Mononuclear cell (primary cell): ENCODE measurements at regions not wholly inside any gene's neighbourhood (a gene's known extent, or its start where the extent isn't known, plus 50 kb on each side); places are given as distances from the start of the nearest gene placed in this dataset.
"Not testable (repeated sequence)": the region's sequence is repeated elsewhere in the genome, so short reads cannot be mapped to it uniquely, and the experiment has no call there.

Experiments
- H3K27me3 ChIP-seq: 2 replicates; pipeline ENCODE4 v1.6.0; 2011; ENCODE audit warnings: low read length, control low read depth; ENCODE audit not compliant: insufficient read depth
- H3K4me1 ChIP-seq: 2 replicates; pipeline ENCODE4 v1.5.1; 2011; ENCODE audit warnings: mild to moderate bottlenecking, low read length, control low read depth; ENCODE audit not compliant: insufficient read depth
- H3K4me3 ChIP-seq: 2 replicates; pipeline ENCODE4 v1.5.1; 2011; ENCODE audit warnings: mild to moderate bottlenecking, low read length, moderate library complexity
- H3K9me3 ChIP-seq: 2 replicates; pipeline ENCODE4 v1.5.1; 2011; ENCODE audit warnings: low read depth, mild to moderate bottlenecking, control low read depth, low read length

DNA sequence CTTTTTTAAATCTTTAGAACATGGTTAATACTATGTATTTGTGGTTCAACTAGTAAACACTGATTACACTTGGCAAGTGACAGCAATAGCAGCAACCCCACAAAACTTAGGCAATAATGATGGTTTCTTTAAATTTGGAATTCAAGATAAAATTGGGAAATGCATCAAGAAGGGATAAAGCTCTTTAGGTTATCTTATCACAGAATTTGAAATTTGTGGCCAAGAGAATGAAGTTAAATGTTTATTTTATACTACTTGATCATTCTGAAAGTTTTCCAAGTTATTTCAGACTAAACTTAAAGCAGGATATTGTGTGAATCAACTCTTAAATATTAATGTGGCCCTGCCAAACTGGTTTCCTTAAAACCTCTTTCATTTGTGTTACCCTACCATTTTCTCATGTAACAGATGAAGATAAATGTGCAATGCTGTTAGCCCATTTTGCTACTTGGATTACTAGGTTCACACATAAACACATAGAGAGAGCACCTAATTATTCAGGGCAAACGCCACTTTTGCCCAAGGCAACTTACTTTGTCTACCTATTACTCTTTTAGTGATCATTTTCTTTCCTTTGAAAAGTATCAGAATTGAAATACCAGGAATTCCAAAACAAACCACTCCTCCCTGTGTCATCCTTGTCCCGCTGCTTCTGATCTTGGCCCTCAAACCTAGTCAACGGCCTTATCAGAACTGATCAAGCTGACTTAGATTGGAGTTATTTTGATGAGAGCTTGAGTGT is 186.7 kb upstream of the TENT5A start:
- no peaks in the 10 kb centered on the region for H3K27me3 ChIP-seq
- H3K4me3 ChIP-seq, result no peak overlapping the region
- H3K9me3 ChIP-seq, result no peaks in the 10 kb centered on the region
- peaks cover 15% of the 10 kb centered on the region for H3K4me1 ChIP-seq

DNA sequence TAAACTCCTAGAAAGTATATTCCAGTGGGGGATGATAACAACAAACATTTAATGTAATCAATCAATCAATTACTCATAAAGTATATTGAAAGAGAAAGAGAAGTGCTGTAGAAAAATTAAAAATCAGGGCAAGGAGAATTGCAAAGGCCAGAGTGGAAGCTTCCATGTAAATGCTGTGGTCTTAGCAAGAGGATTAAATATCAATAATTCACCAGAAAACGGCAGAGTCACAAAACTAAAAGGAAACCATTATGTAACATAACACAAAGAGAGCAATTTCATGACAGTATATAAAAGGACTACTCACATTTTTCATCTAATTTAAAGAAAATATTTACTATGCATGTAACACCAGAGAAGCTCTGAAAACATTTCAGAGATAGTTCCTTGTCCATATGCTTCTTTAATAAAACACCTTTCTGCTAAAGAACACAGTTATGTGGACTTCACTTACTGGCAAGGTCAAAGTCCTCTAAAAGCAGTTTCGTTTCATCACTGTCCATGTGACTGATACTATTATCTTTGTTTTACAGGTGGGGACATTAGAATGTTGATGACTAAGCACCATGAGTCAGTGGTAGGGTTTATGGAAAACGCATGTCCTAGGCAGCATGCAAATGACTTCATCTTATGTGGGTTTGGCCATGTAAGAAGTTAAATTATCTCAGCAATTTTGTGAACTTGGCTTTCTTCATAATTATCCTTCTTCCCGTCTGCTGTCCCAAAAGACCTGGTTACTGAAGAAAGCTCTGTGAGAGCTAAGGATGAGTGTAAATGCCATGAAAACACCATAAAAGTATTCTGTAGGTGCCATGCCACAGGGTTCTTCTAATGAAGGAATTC is 185.8 kb upstream of the TENT5A start:
- H3K9me3 ChIP-seq, result no peaks in the 10 kb centered on the region
- no peak overlapping the region for H3K4me3 ChIP-seq
- no peaks in the 10 kb centered on the region for H3K27me3 ChIP-seq
- H3K4me1 ChIP-seq, result peaks cover 15% of the 10 kb centered on the region

GRCh38 chr6:81937296-81937937 is 184.9 kb upstream of the TENT5A start:
- Histone ChIP-seq H3K4me3 (no peak overlapping the region), H3K4me1 (peaks cover 15% of the 10 kb centered on the region), H3K27me3 (no peaks in the 10 kb centered on the region), H3K9me3 (no peaks in the 10 kb centered on the region)

- H3K4me1 ChIP-seq, result no peaks in the 10 kb centered on the region
- no peak overlapping the region for H3K4me3 ChIP-seq
- no peaks in the 10 kb centered on the region for H3K27me3 ChIP-seq
- H3K9me3 ChIP-seq, result no peaks in the 10 kb centered on the region
These were observed 182.5 kb upstream of the TENT5A start for GRCh38 chr6:81934936-81935335.

GRCh38 chr6:81933608-81934051 is 181.1 kb upstream of the TENT5A start:
- Histone ChIP-seq H3K4me3 (no peak overlapping the region), H3K27me3 (no peaks in the 10 kb centered on the region), H3K9me3 (no peaks in the 10 kb centered on the region), H3K4me1 (no peaks in the 10 kb centered on the region)

DNA sequence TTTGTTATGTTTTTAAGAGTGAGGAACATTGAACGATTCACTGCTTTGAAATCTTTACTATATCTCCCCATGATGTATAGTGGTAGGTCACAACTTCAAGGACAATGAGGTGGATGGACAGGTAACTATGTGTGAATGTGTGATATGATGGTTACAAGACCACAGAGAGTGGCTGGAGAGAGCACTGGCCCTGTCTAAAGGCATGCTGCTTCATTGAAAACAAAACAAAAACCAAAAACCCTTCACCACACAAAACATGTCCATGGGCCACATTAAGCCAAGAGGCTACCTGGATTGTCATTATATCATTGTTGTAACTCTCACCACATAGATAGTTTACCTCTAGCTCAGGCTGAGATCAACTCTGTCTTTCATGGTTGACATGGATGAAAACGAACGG is 180.6 kb upstream of the TENT5A start:
- no peaks in the 10 kb centered on the region for H3K9me3 ChIP-seq
- no peaks in the 10 kb centered on the region for H3K27me3 ChIP-seq
- no peaks in the 10 kb centered on the region for H3K4me1 ChIP-seq
- H3K4me3 ChIP-seq, result no peak overlapping the region

- not testable (repeated sequence) for H3K9me3 ChIP-seq, H3K4me1 ChIP-seq, H3K27me3 ChIP-seq, H3K4me3 ChIP-seq
These were observed 180.0 kb upstream of the TENT5A start for GRCh38 chr6:81932448-81932847.

- H3K9me3 ChIP-seq, result no peaks in the 10 kb centered on the region
- no peaks in the 10 kb centered on the region for H3K27me3 ChIP-seq
These were observed 177.3 kb upstream of the TENT5A start for GRCh38 chr6:81929828-81930227.

DNA sequence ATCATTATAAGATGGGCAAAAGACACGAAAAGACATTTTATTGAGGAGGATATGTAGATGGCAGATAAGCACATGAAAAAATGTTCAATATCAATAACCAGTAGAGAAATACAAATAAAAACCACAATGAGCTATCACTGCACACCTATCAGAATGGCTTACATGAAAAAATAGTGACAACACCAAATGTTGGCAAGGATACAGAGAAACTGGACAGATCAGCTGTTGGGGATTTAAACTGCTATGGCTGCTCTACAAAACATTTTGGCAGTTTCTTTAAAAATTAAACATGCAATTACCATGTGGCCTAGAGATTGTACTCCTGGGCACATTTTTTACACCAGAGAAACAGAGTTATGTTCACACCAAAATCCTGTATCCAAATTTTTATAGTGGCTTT is 172.7 kb upstream of the TENT5A start:
- H3K27me3 ChIP-seq, result no peaks in the 10 kb centered on the region
- H3K9me3 ChIP-seq, result peaks cover 8% of the 10 kb centered on the region
- no peaks in the 10 kb centered on the region for H3K4me1 ChIP-seq
- no peak overlapping the region for H3K4me3 ChIP-seq

More at GRCh38 chr6:81929828-81930227, 177.3 kb upstream of the TENT5A start:
- Histone ChIP-seq H3K4me1 (no peaks in the 10 kb centered on the region), H3K4me3 (no peak overlapping the region)

DNA sequence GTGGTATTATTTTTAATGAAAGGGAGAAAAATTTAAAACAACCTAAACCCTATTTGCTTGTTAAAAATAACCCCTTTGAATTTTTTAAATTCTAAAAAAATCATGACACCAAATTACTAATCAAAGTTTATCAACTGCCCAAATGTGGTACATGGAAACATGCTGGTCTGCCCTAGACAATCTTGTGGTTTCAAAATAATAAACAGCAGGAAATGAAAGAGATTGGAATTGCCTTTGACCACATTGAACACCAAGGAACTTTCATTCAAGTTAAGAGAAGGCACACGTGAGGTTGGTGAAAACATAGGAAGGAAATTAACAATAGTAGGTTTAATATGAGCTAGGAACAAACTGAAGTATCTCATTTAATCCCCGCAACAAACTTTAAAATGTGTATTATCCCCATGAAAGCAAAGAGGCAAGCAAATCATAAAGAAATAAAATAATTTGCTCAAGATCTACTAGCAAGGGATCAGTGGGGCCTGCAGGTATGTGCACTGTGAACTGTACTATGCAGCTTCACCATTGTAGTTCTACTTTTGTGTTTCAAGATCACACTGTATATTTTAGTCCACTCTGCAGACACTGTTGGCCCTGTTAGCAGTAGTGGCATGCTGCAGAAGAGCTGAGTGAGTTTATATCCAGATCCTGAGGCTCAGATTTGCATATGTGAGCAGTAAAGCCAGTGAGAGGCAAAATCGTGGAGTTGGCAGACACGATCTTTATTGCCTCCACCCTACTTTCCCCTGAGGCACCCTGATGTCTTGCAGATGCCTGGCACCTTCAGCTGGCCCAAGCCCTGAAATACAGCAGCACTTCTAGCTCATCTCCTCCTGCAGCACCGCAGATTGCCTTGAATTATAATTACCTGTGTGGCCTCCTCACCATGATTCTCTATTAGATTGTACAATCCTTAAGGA is 157.8 kb upstream of the TENT5A start:
- Histone ChIP-seq H3K4me1 (no peaks in the 10 kb centered on the region), H3K9me3 (no peaks in the 10 kb centered on the region), H3K4me3 (no peak overlapping the region)

GRCh38 chr6:81909162-81909561 is 156.7 kb upstream of the TENT5A start:
- H3K9me3 ChIP-seq, result no peaks in the 10 kb centered on the region
- H3K4me1 ChIP-seq, result no peaks in the 10 kb centered on the region
- H3K4me3 ChIP-seq, result no peak overlapping the region
- no peaks in the 10 kb centered on the region for H3K27me3 ChIP-seq

More for the DNA sequence above, 157.8 kb upstream of the TENT5A start:
- H3K27me3 ChIP-seq, result no peaks in the 10 kb centered on the region

DNA sequence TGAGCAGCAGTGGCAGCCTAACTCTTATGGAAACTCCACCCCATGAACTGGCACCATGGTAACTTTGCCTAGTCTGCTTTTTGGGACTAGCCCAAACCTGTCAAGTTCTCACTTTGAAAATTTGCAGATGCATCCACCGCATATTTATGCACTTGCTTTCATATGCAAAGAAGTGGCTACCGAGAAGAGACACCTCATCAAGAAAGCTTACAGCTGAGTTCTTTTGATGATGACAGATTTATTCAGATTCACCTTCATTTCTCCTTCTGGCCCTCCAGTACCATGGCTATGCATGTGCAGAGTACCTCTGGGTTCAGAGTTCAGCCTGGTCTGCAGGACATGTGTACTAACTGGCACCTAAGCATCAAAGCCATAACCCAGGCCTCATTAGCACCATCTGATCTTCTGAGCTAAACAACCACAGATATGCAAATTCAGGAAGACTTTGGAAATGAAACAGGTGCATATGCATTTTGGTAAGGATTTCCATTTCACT is 154.3 kb upstream of the TENT5A start:
- H3K4me1 ChIP-seq, result no peaks in the 10 kb centered on the region
- no peaks in the 10 kb centered on the region for H3K9me3 ChIP-seq
- no peaks in the 10 kb centered on the region for H3K27me3 ChIP-seq
- no peak overlapping the region for H3K4me3 ChIP-seq

DNA sequence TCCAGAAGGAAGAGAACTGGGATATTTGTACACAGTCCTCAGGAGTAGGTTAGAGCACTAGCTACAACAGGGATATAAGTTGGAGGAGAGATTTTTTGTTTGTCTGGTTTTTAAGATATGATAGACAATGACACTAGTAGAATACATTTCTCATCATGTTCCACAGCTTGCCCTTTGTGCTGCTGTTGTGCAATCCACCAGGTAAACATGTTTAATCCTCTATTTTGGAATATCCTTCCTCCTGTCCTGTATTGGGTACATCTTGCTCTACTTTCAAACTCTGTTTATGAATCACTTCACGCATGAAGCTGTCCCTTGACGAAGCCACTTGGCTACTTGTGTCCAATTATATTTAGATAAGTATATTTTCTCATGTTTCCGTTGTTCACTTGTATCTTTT is 153.6 kb upstream of the TENT5A start:
- H3K27me3 ChIP-seq, result no peaks in the 10 kb centered on the region
- no peaks in the 10 kb centered on the region for H3K4me1 ChIP-seq
- H3K4me3 ChIP-seq, result no peak overlapping the region
- no peaks in the 10 kb centered on the region for H3K9me3 ChIP-seq

DNA sequence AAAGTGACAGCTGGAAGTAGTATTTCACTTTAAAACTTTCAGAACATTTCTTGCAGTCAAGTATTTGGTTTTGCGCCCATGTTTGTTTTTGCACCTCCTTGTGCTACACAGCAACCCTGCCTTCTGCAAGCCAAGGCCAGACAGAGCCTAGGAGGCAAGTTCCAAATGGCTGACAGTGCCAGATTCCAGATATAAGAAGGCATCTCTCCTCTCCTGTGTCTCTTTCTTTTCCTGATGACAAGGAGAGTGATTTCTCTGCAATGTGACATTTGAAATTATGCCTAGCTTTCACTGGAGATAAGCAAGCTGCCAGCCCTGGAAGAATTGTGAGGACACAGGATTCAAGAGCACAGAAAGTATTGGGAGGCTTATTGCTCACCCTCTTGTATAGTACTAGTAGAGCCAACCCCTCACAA is 149.1 kb upstream of the TENT5A start:
- Histone ChIP-seq H3K4me3 (no peak overlapping the region), H3K4me1 (no peaks in the 10 kb centered on the region), H3K9me3 (no peaks in the 10 kb centered on the region), H3K27me3 (no peaks in the 10 kb centered on the region)
